ENCODE measurements at regions not wholly inside any gene's neighbourhood (a gene's known extent, or its start where the extent isn't known, plus 50 kb on each side); places are given as distances from the start of the nearest gene placed in this dataset.

- DNase-seq: no peak
These were observed 92.8 kb upstream of the ZMIZ1 start for GRCh38 chr10:78975926-78976325.

GRCh38 chr10:78976825-78977755 lies 91.7 kb upstream of the ZMIZ1 start:
- DNase-seq: no peak

- DNase-seq: no peak
These were observed 88.8 kb upstream of the ZMIZ1 start for GRCh38 chr10:78979938-78980337.

- DNase-seq: no peak
These were observed 88.4 kb upstream of the ZMIZ1 start for GRCh38 chr10:78980354-78980753.

- no peak for DNase-seq
These were observed 88.0 kb upstream of the ZMIZ1 start for GRCh38 chr10:78980815-78981214.

GRCh38 chr10:78981257-78981969 lies 87.4 kb upstream of the ZMIZ1 start:
- no peak for DNase-seq

- no peak for DNase-seq
These were observed 86.8 kb upstream of the ZMIZ1 start for GRCh38 chr10:78981970-78982281.

GRCh38 chr10:78982726-78983125 lies 86.0 kb upstream of the ZMIZ1 start:
- DNase-seq: no peak

- no peak for DNase-seq
These were observed 85.2 kb upstream of the ZMIZ1 start for GRCh38 chr10:78983608-78984007.

- DNase-seq: no peak
These were observed 82.6 kb upstream of the ZMIZ1 start for GRCh38 chr10:78985973-78986818.

GRCh38 chr10:78991187-78991586 lies 77.6 kb upstream of the ZMIZ1 start:
- no peak for DNase-seq

GRCh38 chr10:78992333-78992732 lies 76.4 kb upstream of the ZMIZ1 start:
- no peak for DNase-seq

- no peak for DNase-seq
These were observed 75.4 kb upstream of the ZMIZ1 start for GRCh38 chr10:78993261-78993945.

- DNase-seq: no peak
These were observed 72.6 kb upstream of the ZMIZ1 start for GRCh38 chr10:78995987-78996791.

- no peak for DNase-seq
These were observed 72.0 kb upstream of the ZMIZ1 start for GRCh38 chr10:78996792-78997129.

GRCh38 chr10:78997635-78998618 lies 70.8 kb upstream of the ZMIZ1 start:
- DNase-seq: no peak

- no peak for DNase-seq
These were observed 67.5 kb upstream of the ZMIZ1 start for GRCh38 chr10:79001082-79001885.

- no peak for DNase-seq
These were observed 66.4 kb upstream of the ZMIZ1 start for GRCh38 chr10:79002336-79002735.

- no peak for DNase-seq
These were observed 65.3 kb upstream of the ZMIZ1 start for GRCh38 chr10:79003183-79004100.

Measured in right hindlimb (tissue), 1 donor.